Spleen (tissue), 7 donors: ENCODE measurements at regions not wholly inside any gene's neighbourhood (a gene's known extent, or its start where the extent isn't known, plus 50 kb on each side); places are given as distances from the start of the nearest gene placed in this dataset.

Experiments
- CTCF ChIP-seq, 11 experiments: fragments of 200-600 bp in 7 of 11; fragments of 450-650 bp in 4 of 11; sonication (generic) in 4 of 11; IDR thresholded peaks in 8 of 11; conservative IDR thresholded peaks in 3 of 11; 1 replicate in 7 of 11; 2 replicates in 4 of 11; pipeline versions ENCODE4 v1.4.0 to v1.8.0; 2016 to 2021; ENCODE audit warnings: antibody characterized with exemption in 11 of 11, inconsistent platforms in 4 of 11, mild to moderate bottlenecking in 1 of 11
- POLR2A ChIP-seq, 3 donors: fragments of 450-650 bp; IDR thresholded peaks; one replicate each; pipeline ENCODE4 v1.5.1; 2017; ENCODE audit warnings: antibody characterized with exemption in 3 of 3, mild to moderate bottlenecking in 1 of 3
- donor health status: DM: no; HTN: no; CAD: no; lungs with moderate emphysema.
- donor health status: DM: no; HTN: no; CAD: no.
- donor health status: DM: no; HTN: no; CAD: no.

GRCh38 chr10:117914334-117914733 is 132.4 kb downstream of the RAB11FIP2 start:
- TF ChIP-seq CTCF (IDR thresholded peaks at IDR 0.05 in 8 of 11, conservative IDR thresholded peaks at IDR 0.05 in 3 of 11), result no peak
- no peak for TF ChIP-seq POLR2A (IDR thresholded peaks at IDR 0.05)
